HG02884 (cell line): ENCODE measurements at regions not wholly inside any gene's neighbourhood (a gene's known extent, or its start where the extent isn't known, plus 50 kb on each side); places are given as distances from the start of the nearest gene placed in this dataset.
A peak's percentile ranks its signal among the peaks of the same experiment; 100 is the strongest.

Experiments used
- ATAC-seq: cut with Tn5 transposase; IDR thresholded peaks from one replicate; pipeline ENCODE4 v1.9.1; 2021; ENCODE audit warnings: mild to moderate bottlenecking, moderate library complexity; ENCODE audit not compliant: unreplicated experiment

GRCh38 chr10:113967126-113967525, 76.5 kb upstream of the ADRB1 start:
- ATAC-seq, result no peak

- ATAC-seq, result peak; percentile 63
Observed at GRCh38 chr10:113970641-113971040, 73.0 kb upstream of the ADRB1 start.

- ATAC-seq, result no peak
Observed at GRCh38 chr10:113971349-113971973, 72.2 kb upstream of the ADRB1 start.

- no peak for ATAC-seq
Observed at GRCh38 chr10:113977174-113977573, 66.5 kb upstream of the ADRB1 start.

GRCh38 chr10:113978802-113979201, 64.9 kb upstream of the ADRB1 start:
- ATAC-seq, result no peak

- no peak for ATAC-seq
Observed at GRCh38 chr10:113979409-113979808, 64.3 kb upstream of the ADRB1 start.

- no peak for ATAC-seq
Observed at GRCh38 chr10:113980408-113981087, 63.1 kb upstream of the ADRB1 start.

- peak; percentile 6 for ATAC-seq
Observed at GRCh38 chr10:113982296-113982695, 61.4 kb upstream of the ADRB1 start.

GRCh38 chr10:113982769-113983168, 60.9 kb upstream of the ADRB1 start:
- peak; percentile 56 for ATAC-seq

GRCh38 chr10:113983552-113983951, 60.1 kb upstream of the ADRB1 start:
- no peak for ATAC-seq

GRCh38 chr10:113985297-113985844, 58.3 kb upstream of the ADRB1 start:
- ATAC-seq, result no peak

GRCh38 chr10:113986316-113986715, 57.4 kb upstream of the ADRB1 start:
- ATAC-seq, result no peak

- no peak for ATAC-seq
Observed at GRCh38 chr10:113987156-113987555, 56.5 kb upstream of the ADRB1 start.

GRCh38 chr10:113987805-113988204, 55.9 kb upstream of the ADRB1 start:
- no peak for ATAC-seq

- no peak for ATAC-seq
Observed at GRCh38 chr10:113988535-113988934, 55.1 kb upstream of the ADRB1 start.

- ATAC-seq, result no peak
Observed at GRCh38 chr10:113991091-113991860, 52.4 kb upstream of the ADRB1 start.

GRCh38 chr10:113992471-113993011, 51.1 kb upstream of the ADRB1 start:
- no peak for ATAC-seq

- ATAC-seq, result no peak
Observed at GRCh38 chr10:113993489-113993991, 50.1 kb upstream of the ADRB1 start.
